ENCODE measurements at regions not wholly inside any gene's neighbourhood (a gene's known extent, or its start where the extent isn't known, plus 50 kb on each side); places are given as distances from the start of the nearest gene placed in this dataset.
"Not testable (repeated sequence)": the region's sequence is repeated elsewhere in the genome, so short reads cannot be mapped to it uniquely, and the experiment has no call there.

- H3K4me2 ChIP-seq (ENCODE audit: low read length), result no peak overlapping the region
Measured at GRCh38 chr7:109659261-109659660, 1089.6 kb downstream of the DNAJB9 start.

GRCh38 chr7:109660401-109660800 is 1090.7 kb downstream of the DNAJB9 start:
- Histone ChIP-seq H3K9me3 (ENCODE audit: low read length) (no peaks in the 10 kb centered on the region), H3K79me2 (ENCODE audit: insufficient read depth, low read length) (no peaks in the 10 kb centered on the region), H4K20me1 (ENCODE audit: insufficient read depth, low read length) (no peaks in the 10 kb centered on the region), H3K4me1 (ENCODE audit: insufficient read depth, low read length, severe bottlenecking) (no peaks in the 10 kb centered on the region), H3K9me2 (ENCODE audit: low read depth, low read length) (no peaks in the 10 kb centered on the region), H2AFZ (ENCODE audit: low read length) (no peak overlapping the region), H3K27me3 (ENCODE audit: insufficient read depth, low read length) (no peaks in the 10 kb centered on the region), H3K4me3 (ENCODE audit: low read depth, low read length, poor library complexity, severe bottlenecking) (no peak overlapping the region), H3K9ac (ENCODE audit: low read length) (no peak overlapping the region), H3F3A (ENCODE audit: insufficient read depth, low read length) (no peaks in the 10 kb centered on the region), H3K27ac (ENCODE audit: low read depth, low read length, poor library complexity, severe bottlenecking) (no peak overlapping the region), H3K36me3 (ENCODE audit: insufficient read depth, low read length) (no peaks in the 10 kb centered on the region), H3K4me2 (ENCODE audit: low read length) (no peak overlapping the region)
- no peak for TF ChIP-seq EZH2 (IDR thresholded peaks at IDR 0.05; ENCODE audit: borderline replicate concordance, low read length)
- TF ChIP-seq CTCF (IDR thresholded peaks at IDR 0.05; ENCODE audit: low read length), result no peak

More at GRCh38 chr7:109659261-109659660, 1089.6 kb downstream of the DNAJB9 start:
- H3K4me1 ChIP-seq (ENCODE audit: insufficient read depth, low read length, severe bottlenecking), result no peaks in the 10 kb centered on the region
- H3K27me3 ChIP-seq (ENCODE audit: insufficient read depth, low read length), result no peaks in the 10 kb centered on the region
- H3K9me2 ChIP-seq (ENCODE audit: low read depth, low read length), result no peaks in the 10 kb centered on the region
- H3K9ac ChIP-seq (ENCODE audit: low read length), result no peak overlapping the region
- H3K79me2 ChIP-seq (ENCODE audit: insufficient read depth, low read length), result no peaks in the 10 kb centered on the region
- H4K20me1 ChIP-seq (ENCODE audit: insufficient read depth, low read length), result no peaks in the 10 kb centered on the region
- H3K36me3 ChIP-seq (ENCODE audit: insufficient read depth, low read length), result no peaks in the 10 kb centered on the region
- TF ChIP-seq CTCF (IDR thresholded peaks at IDR 0.05; ENCODE audit: low read length) (no peak), EZH2 (IDR thresholded peaks at IDR 0.05; ENCODE audit: borderline replicate concordance, low read length) (no peak)
- H2AFZ ChIP-seq (ENCODE audit: low read length), result no peak overlapping the region
- H3F3A ChIP-seq (ENCODE audit: insufficient read depth, low read length), result no peaks in the 10 kb centered on the region
- H3K27ac ChIP-seq (ENCODE audit: low read depth, low read length, poor library complexity, severe bottlenecking), result no peak overlapping the region
- no peaks in the 10 kb centered on the region for H3K9me3 ChIP-seq (ENCODE audit: low read length)
- H3K4me3 ChIP-seq (ENCODE audit: low read depth, low read length, poor library complexity, severe bottlenecking), result no peak overlapping the region

- no peaks in the 10 kb centered on the region for H3K79me2 ChIP-seq (ENCODE audit: insufficient read depth, low read length)
- H3K36me3 ChIP-seq (ENCODE audit: insufficient read depth, low read length), result no peaks in the 10 kb centered on the region
- H4K20me1 ChIP-seq (ENCODE audit: insufficient read depth, low read length), result no peaks in the 10 kb centered on the region
- H3K4me1 ChIP-seq (ENCODE audit: insufficient read depth, low read length, severe bottlenecking), result no peaks in the 10 kb centered on the region
- no peaks in the 10 kb centered on the region for H3K27me3 ChIP-seq (ENCODE audit: insufficient read depth, low read length)
- H3K4me2 ChIP-seq (ENCODE audit: low read length), result no peak overlapping the region
- TF ChIP-seq CTCF (IDR thresholded peaks at IDR 0.05; ENCODE audit: low read length) (no peak), EZH2 (IDR thresholded peaks at IDR 0.05; ENCODE audit: borderline replicate concordance, low read length) (no peak)
- no peak overlapping the region for H3K27ac ChIP-seq (ENCODE audit: low read depth, low read length, poor library complexity, severe bottlenecking)
- no peaks in the 10 kb centered on the region for H3K9me2 ChIP-seq (ENCODE audit: low read depth, low read length)
- no peaks in the 10 kb centered on the region for H3K9me3 ChIP-seq (ENCODE audit: low read length)
- no peaks in the 10 kb centered on the region for H3F3A ChIP-seq (ENCODE audit: insufficient read depth, low read length)
- no peak overlapping the region for H3K9ac ChIP-seq (ENCODE audit: low read length)
- H3K4me3 ChIP-seq (ENCODE audit: low read depth, low read length, poor library complexity, severe bottlenecking), result no peak overlapping the region
- H2AFZ ChIP-seq (ENCODE audit: low read length), result no peak overlapping the region
Measured at GRCh38 chr7:109663806-109664205, 1094.1 kb downstream of the DNAJB9 start.

- H4K20me1 ChIP-seq (ENCODE audit: insufficient read depth, low read length); H3K9ac ChIP-seq (ENCODE audit: low read length); H3K9me2 ChIP-seq (ENCODE audit: low read depth, low read length); H3K9me3 ChIP-seq (ENCODE audit: low read length); H2AFZ ChIP-seq (ENCODE audit: low read length); H3K4me3 ChIP-seq (ENCODE audit: low read depth, low read length, poor library complexity, severe bottlenecking); H3K27me3 ChIP-seq (ENCODE audit: insufficient read depth, low read length); H3K4me1 ChIP-seq (ENCODE audit: insufficient read depth, low read length, severe bottlenecking); H3K79me2 ChIP-seq (ENCODE audit: insufficient read depth, low read length); H3K27ac ChIP-seq (ENCODE audit: low read depth, low read length, poor library complexity, severe bottlenecking); H3K36me3 ChIP-seq (ENCODE audit: insufficient read depth, low read length); H3F3A ChIP-seq (ENCODE audit: insufficient read depth, low read length); H3K4me2 ChIP-seq (ENCODE audit: low read length): not testable (repeated sequence)
Measured at GRCh38 chr7:109687269-109687668, 1117.6 kb downstream of the DNAJB9 start.

- not testable (repeated sequence) for H3K27me3 ChIP-seq (ENCODE audit: insufficient read depth, low read length); H3K27ac ChIP-seq (ENCODE audit: low read depth, low read length, poor library complexity, severe bottlenecking); H2AFZ ChIP-seq (ENCODE audit: low read length); H3K9ac ChIP-seq (ENCODE audit: low read length); H3K9me3 ChIP-seq (ENCODE audit: low read length); H3F3A ChIP-seq (ENCODE audit: insufficient read depth, low read length); H3K36me3 ChIP-seq (ENCODE audit: insufficient read depth, low read length); H3K9me2 ChIP-seq (ENCODE audit: low read depth, low read length); H3K4me1 ChIP-seq (ENCODE audit: insufficient read depth, low read length, severe bottlenecking); H4K20me1 ChIP-seq (ENCODE audit: insufficient read depth, low read length); H3K79me2 ChIP-seq (ENCODE audit: insufficient read depth, low read length)
- H3K4me2 ChIP-seq (ENCODE audit: low read length), result peak overlapping the region; percentile 19; the same call in 1 of the 2 replicates
- peak overlapping the region; percentile 27 for H3K4me3 ChIP-seq (ENCODE audit: low read depth, low read length, poor library complexity, severe bottlenecking)
Measured at GRCh38 chr7:109692613-109693012, 1122.9 kb downstream of the DNAJB9 start.
